ENCODE measurements at regions not wholly inside any gene's neighbourhood (a gene's known extent, or its start where the extent isn't known, plus 50 kb on each side); places are given as distances from the start of the nearest gene placed in this dataset.
"Not testable (repeated sequence)": the region's sequence is repeated elsewhere in the genome, so short reads cannot be mapped to it uniquely, and the experiment has no call there.

GRCh38 chr12:69179786-69180185 is 59.6 kb upstream of the CPSF6 start:
- CTCF ChIA-PET = no interaction called here

DNA sequence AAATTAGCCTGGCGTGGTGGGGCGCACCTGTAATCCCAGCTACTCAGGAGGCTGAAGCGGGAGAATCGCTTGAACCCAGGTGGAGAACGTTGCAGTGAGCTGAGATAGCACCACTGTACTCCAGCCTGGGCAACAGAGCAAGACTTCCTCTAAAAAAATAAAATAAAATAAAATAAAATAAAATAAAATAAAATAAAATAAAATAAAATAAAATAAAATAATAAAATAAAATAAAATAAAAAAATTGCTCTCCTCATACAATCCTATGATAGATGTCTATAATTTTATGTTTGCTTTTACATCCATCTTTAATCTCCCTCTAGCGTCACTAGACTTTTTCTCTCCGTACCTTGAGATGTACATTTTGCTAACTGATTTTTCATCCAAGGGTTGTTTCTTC is 51.8 kb upstream of the CPSF6 start:
- Mint-ChIP-seq H3K9me3 (ENCODE audit: low read depth, unreplicated experiment) (peaks cover 10% of the 10 kb centered on the region), H3K27me3 (ENCODE audit: unreplicated experiment) (peaks cover 12% of the 10 kb centered on the region)
- DNase-seq; intact Hi-C loops (cut with micrococcal nuclease; ENCODE audit: unreplicated experiment); H3K36me3 Mint-ChIP-seq (ENCODE audit: insufficient read depth, unreplicated experiment); BruUV-seq (replicated peaks); H3K4me1 Mint-ChIP-seq (ENCODE audit: low read depth, unreplicated experiment); H3K4me3 Mint-ChIP-seq (ENCODE audit: low read depth, unreplicated experiment); H3K27ac Mint-ChIP-seq (ENCODE audit: unreplicated experiment): not testable (repeated sequence)
- CTCF ChIA-PET = interaction anchor here (0.5 to 1.1 kb wide), 3 partner anchors 9 to 31 kb away, joined by 3 read pairs; no protein-coding TSS in a partner anchor

More at GRCh38 chr12:69179786-69180185, 59.6 kb upstream of the CPSF6 start:
- Mint-ChIP-seq H3K4me3 (ENCODE audit: low read depth, unreplicated experiment) (no peak overlapping the region), H3K36me3 (ENCODE audit: insufficient read depth, unreplicated experiment) (no peaks in the 10 kb centered on the region), H3K9me3 (ENCODE audit: low read depth, unreplicated experiment) (peaks cover 2% of the 10 kb centered on the region), H3K27ac (ENCODE audit: unreplicated experiment) (no peak overlapping the region), H3K4me1 (ENCODE audit: low read depth, unreplicated experiment) (peaks cover 9% of the 10 kb centered on the region), H3K27me3 (ENCODE audit: unreplicated experiment) (peaks cover 18% of the 10 kb centered on the region)
- TF ChIP-seq, protein P1, sequence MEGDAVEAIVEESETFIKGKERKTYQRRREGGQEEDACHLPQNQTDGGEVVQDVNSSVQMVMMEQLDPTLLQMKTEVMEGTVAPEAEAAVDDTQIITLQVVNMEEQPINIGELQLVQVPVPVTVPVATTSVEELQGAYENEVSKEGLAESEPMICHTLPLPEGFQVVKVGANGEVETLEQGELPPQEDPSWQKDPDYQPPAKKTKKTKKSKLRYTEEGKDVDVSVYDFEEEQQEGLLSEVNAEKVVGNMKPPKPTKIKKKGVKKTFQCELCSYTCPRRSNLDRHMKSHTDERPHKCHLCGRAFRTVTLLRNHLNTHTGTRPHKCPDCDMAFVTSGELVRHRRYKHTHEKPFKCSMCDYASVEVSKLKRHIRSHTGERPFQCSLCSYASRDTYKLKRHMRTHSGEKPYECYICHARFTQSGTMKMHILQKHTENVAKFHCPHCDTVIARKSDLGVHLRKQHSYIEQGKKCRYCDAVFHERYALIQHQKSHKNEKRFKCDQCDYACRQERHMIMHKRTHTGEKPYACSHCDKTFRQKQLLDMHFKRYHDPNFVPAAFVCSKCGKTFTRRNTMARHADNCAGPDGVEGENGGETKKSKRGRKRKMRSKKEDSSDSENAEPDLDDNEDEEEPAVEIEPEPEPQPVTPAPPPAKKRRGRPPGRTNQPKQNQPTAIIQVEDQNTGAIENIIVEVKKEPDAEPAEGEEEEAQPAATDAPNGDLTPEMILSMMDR (IDR thresholded peaks at IDR 0.05; ENCODE audit: unreplicated experiment) = no peak
- DNase-seq = no peak
- BruUV-seq (replicated peaks) = no TSS peak
- intact Hi-C loops (cut with micrococcal nuclease; ENCODE audit: unreplicated experiment) = no loop called here

GRCh38 chr12:69189378-69189978 is 49.9 kb upstream of the CPSF6 start:
- no TSS peak for BruUV-seq (replicated peaks)
- H3K27me3 Mint-ChIP-seq (ENCODE audit: unreplicated experiment) = no peaks in the 10 kb centered on the region
- no peaks in the 10 kb centered on the region for H3K36me3 Mint-ChIP-seq (ENCODE audit: insufficient read depth, unreplicated experiment)
- TF ChIP-seq, protein P1 (IDR thresholded peaks at IDR 0.05; ENCODE audit: unreplicated experiment) = no peak
- no peak overlapping the region for H3K4me3 Mint-ChIP-seq (ENCODE audit: low read depth, unreplicated experiment)
- DNase-seq = no peak
- no peak overlapping the region for H3K27ac Mint-ChIP-seq (ENCODE audit: unreplicated experiment)
- CTCF ChIA-PET = no interaction called here
- intact Hi-C loops (cut with micrococcal nuclease; ENCODE audit: unreplicated experiment) = no loop called here
- H3K9me3 Mint-ChIP-seq (ENCODE audit: low read depth, unreplicated experiment) = peaks cover 9% of the 10 kb centered on the region
- H3K4me1 Mint-ChIP-seq (ENCODE audit: low read depth, unreplicated experiment) = no peaks in the 10 kb centered on the region
